Mammary epithelial cell (primary cell): ENCODE measurements at regions not wholly inside any gene's neighbourhood (a gene's known extent, or its start where the extent isn't known, plus 50 kb on each side); places are given as distances from the start of the nearest gene placed in this dataset.

Experiments used
- CTCF ChIP-seq, 2 donors: IDR thresholded peaks in 1 of 2; conservative IDR thresholded peaks in 1 of 2; 2 replicates each; pipeline ENCODE4 v1.5.1; 2011 to 2012; ENCODE audit warnings: inconsistent platforms in 2 of 2, low read length in 2 of 2, mild to moderate bottlenecking in 2 of 2, control low read depth in 1 of 2, low read depth in 1 of 2; ENCODE audit not compliant: insufficient read depth in 1 of 2; ENCODE audit errors: extremely low read depth in 1 of 2
- EZH2 ChIP-seq: IDR thresholded peaks from 2 replicates; pipeline ENCODE4 v1.6.1; 2012; ENCODE audit warnings: low read length, inconsistent platforms, borderline replicate concordance

GRCh38 chr1:68788762-68789161, 291.9 kb upstream of the DEPDC1 start:
- no peak for TF ChIP-seq CTCF (conservative IDR thresholded peaks at IDR 0.05 in 1 of 2, IDR thresholded peaks at IDR 0.05 in 1 of 2; ENCODE audit: extremely low read depth in 1 of 2, insufficient read depth in 1 of 2, low read depth in 1 of 2, low read length in 2 of 2)
- TF ChIP-seq EZH2: no peak
